GM19240 (cell line): ENCODE measurements at regions not wholly inside any gene's neighbourhood (a gene's known extent, or its start where the extent isn't known, plus 50 kb on each side); places are given as distances from the start of the nearest gene placed in this dataset.
"Not testable (repeated sequence)": the region's sequence is repeated elsewhere in the genome, so short reads cannot be mapped to it uniquely, and the experiment has no call there.

ENCODE experiments used
- DNase-seq: peaks from one replicate; pipeline ENCODE4 v3.0.0; 2011; ENCODE audit warnings: low spot score; ENCODE audit not compliant: insufficient read length

DNA sequence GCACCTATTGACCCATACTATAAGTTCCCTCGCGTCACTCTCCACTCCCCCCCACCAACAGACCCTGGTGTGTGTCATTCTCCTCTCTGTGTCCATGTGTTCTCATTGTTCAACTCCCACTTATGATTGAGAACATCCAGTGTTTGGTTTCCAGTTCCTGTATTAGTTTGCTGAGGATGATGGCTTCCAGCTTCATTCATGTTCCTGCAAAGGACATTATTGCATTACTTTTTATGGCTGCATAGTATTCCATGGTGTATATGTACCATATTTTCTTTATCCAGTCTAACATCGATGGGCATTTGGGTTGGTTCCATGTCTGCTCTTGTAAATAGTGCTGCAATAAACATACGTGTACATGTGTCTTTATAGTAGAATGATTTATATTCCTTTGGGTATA lies 709.6 kb upstream of the ZNF608 start:
- not testable (repeated sequence) for DNase-seq

DNA sequence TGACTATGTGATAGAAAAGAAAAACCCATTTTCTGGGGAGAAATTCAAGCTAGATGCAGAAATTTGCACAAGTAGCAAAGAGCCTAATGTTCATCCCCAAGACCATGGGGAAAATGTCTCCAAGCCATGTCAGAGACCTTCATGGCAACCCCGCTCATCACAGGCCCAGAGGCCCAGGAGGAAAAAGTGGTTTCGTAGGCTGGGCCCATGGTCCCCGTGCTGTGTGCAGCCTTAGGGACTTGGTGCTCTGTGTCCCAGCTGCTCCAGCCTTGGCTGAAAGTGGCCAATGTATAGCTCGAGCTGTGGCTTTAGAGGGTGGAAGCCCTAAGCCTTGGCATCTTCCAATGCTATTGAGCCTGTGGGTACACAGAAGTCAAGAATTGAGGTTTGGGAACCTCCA lies 711.2 kb upstream of the ZNF608 start:
- DNase-seq: no peak

DNA sequence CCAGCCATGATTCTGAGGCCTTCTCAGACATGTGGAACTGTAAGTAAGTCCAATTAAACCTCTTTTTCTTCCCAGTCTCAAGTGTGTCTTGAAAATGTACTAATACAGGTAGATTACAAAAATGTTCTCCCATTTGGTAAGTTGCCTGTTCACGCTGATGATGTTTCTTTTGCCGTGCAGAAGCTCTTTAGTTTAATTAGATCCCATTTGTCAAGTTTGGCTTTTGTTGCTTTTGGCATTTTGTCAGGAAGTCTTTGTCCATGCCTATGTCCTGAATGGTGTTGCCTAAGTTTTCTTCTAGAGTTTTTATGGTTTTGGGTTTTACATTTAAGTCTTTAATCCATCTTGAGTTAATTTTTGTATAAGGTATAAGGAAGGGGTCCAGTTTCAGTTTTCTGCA lies 712.5 kb upstream of the ZNF608 start:
- DNase-seq: not testable (repeated sequence)

DNA sequence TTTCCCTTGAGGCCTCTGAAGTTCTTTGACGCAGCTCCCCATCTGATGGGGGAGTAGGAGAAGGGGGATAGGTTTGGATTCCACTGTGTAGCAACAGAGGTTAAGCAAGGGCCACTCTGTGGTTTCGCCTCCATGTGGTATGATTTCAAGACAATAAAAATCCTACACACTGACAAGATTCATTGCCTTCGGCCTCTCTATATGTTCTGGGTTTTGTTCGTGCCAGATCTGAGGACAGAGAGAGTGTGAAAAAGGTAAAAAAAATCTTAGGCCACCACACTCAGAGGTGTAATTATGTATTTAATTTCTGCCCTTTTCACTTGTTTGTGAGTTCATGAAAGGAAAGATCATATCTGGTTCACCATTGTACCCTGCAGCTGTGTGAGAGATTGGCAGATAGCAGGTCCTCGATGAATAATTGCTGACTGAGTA lies 715.2 kb upstream of the ZNF608 start:
- DNase-seq: no peak

DNA sequence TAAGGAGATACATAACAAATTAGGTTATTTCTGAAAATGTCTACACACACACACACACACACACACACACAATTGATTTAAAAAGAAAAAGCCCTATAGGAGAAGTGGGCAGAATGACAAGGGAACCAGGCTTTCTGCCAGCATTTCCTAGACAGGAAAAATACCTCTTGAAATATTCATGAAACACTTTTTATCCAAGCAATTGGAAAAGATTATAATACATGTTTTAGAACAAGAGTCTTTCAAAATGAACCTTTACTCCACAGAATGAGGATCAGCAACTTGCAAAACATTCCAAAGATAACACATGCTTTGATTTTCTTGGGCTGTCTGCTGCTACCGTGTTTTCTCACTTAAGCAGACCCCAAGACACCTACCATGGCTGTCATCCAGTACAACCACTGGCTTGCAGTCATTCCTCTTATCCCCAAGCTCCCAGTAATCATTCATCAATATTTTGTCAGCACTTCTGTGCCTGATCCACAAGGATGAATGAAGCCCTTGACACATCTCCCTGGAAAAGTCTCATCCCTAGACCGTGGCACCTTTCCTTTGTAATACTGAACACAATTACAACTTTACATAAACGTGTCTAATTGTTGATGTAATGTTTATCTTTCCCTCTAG lies 717.1 kb upstream of the ZNF608 start:
- DNase-seq: no peak

DNA sequence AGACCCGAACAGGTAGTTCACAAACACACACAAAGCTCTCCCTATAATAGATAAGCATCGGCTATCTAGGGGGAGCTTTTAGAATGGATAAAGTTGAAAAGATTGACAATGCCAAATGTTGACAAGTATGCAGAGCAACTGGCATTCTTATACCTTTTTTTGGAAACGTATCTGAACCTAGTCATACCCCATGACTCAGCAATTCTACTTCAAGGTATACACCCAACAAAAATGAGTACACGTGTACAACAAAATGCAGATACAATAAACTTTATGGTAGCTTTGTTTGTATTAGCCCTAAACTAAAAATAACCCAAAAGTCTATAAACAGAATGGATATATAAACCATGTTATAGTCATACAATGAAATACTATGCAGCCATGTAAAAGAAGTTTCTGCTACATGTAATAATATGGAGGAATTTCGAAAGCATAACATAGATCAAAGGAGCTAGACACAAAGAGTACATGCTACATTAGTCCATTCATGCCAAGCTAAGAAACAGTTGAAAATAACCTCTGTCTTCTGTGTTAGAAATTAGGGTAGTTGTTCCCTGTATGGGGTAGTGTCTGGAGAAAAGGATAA lies 718.5 kb upstream of the ZNF608 start:
- DNase-seq: no peak

DNA sequence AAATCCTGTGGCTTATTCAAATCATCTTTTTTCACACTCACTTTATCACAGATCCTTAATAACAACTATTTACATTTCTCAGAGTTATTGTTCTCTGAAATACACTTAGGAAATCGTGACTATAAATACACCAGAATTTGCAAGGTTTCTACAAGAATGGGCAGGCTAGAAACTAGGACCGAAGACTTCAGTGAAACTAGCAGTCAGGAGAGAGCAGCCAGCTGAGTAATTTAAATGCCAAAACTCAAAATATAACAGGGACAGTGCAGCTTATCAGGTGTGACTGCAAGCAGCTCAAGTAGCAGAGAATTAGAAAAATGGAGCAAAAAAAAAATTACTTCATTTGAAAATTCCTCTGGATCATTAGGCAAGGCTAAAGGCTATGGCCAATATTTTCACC lies 719.3 kb upstream of the ZNF608 start:
- DNase-seq: no peak

DNA sequence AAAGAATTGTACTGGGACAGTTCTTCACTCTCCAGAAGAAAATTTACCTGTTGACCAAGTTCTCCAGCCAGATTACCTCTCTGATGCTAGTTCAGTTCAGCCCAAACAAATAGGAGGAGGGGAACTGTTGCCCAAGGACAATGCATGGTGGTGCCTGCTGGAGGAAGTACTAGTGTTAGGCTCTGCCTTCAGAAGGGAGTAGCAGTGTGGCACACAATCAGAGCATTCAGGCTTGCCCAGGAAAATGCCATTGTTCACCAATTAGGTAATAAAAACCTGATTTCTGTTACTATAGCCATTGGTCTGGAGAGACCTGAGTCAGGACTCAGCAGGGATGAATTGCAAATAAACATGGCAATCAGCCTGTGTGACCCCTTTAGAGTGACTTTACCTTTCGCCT lies 720.8 kb upstream of the ZNF608 start:
- no peak for DNase-seq

DNA sequence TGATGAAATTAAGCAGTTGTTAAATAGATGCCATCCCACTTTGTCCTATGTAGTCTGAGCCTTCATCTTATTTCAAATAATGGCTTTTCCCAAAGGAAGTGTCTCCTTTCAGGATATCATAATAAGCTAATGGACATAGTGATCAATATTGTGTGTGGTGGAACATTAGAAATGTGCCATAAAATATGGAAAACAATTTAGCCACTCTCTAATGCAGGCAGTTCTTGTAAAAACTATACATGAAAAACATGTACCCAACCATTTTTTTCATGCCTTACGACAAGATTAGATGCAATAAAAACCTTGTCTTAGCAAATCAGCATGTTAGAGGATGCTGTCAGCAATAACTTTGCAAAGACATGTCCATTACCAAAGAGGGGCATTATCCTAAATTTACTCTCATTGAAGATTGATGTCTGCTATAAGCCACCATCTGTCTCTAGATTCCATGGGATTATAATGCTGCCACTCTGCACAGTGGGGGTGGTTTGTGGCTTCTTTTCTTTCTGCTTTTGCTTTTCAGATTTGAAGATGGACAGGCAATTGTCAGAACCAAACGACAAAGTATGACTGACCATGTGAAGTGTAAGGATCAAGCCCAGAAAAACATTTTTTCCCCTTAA lies 724.0 kb upstream of the ZNF608 start:
- DNase-seq: no peak

DNA sequence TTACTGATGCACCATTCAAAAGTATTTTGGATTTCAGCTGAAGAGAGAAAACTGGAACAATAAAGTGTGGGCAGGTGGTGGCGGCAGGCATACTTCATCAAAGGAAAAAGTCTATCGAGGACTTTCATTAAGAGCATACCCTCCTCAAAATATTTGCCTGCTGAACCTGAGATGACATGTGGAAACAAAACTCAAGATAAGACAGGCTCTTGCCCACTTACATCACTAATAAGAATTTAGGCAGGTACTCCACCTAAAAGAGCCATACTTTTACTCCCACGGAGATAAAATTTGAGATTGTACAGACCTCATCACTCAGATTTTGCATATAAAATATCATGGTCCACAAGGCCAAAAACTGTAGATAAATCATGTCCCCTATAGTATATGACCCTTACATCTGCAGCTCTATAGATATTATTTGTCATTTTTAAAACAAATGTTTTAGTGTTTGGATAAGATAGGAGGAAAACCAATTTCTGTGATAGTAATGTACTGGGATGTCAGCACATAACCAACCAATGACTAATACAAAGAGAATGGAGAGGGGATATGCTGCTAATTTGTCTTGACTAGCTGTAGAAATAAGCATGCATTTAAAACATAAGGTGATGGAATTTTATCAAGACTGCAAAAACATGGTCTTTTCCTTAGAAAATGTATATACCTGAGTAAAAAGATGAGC lies 730.6 kb upstream of the ZNF608 start:
- no peak for DNase-seq

DNA sequence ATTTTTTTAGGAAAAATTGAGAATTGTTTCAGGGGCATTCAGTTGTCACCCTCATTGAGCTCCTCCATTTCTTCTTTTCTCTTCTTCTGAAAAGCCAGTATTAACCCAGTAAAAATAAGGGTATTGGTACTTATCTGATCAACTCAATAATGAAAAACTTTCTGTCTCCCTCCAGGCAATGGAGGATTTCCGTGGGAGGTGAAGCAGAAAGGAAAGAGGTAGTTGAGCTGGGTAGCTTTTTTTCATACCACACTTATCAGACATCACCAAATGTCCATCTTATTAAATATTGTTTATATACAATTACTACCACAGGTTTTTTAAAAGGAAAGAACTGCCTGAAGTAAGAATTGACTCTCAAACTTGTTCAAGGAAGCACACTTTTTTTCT lies 731.1 kb upstream of the ZNF608 start:
- DNase-seq: no peak

DNA sequence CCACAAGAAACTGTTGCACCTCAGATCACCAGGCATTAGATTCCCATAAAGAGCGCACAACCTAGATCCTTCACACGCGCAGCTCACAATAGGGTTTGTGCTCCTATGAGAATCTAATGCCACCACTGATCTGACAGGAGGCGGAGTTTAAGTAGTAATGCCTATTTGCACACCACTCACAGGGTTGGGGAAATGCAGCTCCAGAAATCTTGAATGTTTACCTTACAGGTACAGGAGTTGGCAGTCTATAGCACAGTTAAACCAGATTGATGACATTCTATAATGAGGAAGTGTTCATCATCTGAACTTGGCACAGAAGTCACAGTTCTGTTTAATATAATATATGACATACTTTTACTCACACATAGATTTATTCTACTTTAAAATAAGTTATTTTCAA lies 732.2 kb upstream of the ZNF608 start:
- no peak for DNase-seq

DNA sequence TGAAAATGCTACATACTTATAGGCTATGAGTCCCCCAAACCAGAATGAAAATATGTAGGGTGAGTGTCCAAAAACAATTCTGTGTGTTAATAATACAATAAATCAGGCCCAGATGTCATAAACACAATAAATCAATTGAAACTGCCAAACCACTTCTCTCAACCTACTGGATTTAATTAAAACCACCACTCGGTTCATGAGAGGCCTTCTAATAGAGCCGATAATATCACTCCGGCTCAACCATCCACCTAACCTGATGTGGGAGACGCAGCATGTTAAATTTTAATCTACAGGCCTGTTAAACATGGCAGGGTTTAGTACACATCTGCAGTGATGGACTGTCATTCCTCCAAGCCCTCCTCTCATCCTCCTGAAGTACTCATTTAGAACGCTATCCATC lies 734.5 kb upstream of the ZNF608 start:
- DNase-seq: no peak

DNA sequence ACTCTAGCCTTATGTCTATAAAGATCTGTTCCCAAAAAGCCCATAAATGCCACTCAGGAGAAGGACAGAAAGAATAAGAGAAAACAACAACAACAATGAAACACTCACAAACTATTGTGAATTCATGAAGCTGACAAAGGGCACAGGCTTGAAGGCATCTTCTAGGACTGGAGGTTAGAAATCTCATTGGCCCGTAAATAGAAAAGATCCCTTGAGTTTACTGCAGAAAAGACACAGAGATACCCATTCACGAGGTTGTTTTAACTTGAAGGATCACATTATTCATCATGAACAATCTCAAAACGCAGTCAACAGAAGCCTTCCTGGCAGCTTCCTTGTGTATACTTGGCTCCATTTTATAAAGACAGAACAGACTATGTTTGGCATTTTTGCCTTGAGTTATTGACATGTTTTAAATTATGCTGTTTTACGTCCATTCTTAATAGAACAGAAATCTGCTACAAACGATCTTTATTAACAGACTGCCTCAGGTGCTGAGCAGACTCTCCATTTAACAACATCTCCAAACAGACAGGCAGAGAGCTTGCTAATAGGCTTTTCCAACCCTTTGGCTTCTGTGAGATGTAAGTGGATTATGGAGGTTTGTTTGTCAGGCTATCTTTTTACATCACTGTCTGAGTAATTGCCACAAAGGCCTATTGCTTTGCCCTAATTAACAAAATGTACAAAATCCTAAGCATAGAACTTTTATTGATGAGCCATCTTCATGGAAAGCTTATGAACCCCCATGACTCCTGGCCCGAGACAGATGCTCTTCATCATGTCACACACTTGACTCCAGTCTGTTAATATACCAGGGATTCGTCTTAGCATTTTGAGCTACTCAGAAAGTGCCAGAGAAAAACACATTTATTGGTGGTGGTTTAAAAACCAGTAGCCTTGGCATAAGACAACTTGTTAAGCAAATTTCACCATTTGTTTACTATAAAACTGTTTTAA lies 735.3 kb upstream of the ZNF608 start:
- no peak for DNase-seq

DNA sequence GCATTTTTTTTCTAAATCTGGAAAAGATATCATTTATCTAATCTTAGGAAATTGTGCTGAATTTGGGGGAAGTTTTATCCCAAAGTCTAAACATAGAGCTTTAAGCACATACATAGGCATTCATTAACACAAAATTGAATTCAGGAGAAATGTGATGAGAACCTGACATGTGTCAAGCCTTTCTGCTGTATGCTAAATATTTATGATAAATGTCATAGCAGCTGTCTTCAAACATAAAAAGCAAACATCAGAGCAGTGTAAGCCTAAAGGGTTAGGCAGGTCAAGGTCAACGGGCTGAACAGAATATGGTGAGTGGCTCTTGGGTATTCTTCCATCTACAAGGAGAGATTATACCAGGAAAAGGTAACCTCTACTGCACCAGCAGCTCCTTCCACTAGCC lies 737.2 kb upstream of the ZNF608 start:
- DNase-seq: no peak

DNA sequence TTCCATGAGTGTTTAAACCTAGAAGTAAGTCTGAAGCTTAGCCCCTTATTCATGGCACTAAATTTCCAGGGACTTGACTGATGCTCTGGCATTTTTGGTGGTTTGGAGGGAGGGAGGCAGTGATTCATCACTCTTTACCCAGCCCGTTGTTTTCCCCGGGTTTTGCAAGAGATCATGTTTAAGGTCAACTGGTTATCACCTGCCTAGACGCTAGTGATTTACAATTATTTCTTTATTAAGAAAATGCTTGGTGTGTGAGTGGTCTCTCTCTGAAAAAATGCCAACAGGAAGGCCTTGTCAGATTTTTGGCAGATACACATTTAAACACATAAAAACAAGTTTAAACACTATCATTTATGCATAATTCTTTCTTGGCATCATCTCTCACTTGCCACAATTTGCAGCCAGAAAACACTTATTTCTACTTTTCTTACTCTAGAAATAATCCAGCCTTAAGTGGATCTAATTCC lies 737.9 kb upstream of the ZNF608 start:
- no peak for DNase-seq

DNA sequence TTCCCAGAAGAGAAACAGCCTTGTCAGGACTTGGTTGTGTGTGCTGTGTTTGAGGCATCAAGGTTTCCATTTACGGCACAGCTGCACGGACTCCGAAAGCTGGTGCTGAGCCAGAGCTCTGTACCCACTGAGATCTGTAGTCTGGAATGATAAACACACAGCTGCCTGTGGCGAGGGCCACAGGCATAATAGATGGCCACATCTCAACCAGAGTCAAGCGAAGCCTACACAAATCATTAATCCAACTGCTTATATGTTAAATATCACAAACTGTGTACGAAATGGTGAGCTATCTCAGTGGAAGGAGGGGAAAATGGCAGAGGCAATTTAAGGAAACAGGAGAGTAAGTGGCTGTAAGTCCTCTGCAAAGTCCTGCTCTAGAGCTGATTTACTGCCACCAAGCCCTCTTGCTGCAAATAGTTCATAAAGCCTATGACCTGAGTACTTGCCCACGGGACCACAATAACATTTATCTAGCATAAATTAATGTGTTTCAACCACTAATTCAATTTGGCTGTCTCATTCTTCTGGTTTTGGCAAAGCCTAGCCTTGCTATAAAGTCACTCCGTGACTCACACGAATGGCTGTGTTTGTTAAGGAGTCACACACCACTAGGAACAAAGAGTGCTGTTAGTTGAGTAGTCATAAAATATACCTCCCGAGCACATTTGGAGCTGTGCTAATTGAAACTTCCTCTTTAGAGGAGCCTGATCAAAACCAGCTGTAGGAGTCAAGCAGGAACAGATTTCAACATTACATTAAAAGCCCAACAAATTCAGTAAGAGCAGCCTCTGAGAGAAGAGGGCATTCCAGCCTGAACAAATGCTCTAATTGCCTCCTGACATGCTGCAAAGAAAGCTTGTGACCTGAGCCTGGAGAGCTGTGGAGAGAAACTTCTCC lies 738.6 kb upstream of the ZNF608 start:
- no peak for DNase-seq

DNA sequence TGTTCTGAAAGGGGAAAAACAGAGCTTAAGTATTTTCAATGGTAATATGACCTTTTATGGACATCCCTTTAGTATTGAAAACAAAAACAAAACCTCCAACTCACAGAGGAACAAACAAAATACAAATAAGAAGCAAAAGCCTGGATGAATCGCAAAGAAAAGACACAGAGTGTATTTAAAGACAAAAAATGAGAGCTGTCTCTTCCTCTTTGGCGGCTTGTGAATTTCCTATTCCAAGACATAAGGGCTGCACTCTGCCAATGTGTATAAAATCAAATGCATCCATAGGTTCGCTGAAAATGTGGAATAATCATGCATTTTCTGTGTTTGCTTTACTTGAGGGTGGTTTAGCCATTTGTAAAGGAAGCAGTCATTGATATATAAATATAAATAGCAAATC lies 739.3 kb upstream of the ZNF608 start:
- DNase-seq: no peak

DNA sequence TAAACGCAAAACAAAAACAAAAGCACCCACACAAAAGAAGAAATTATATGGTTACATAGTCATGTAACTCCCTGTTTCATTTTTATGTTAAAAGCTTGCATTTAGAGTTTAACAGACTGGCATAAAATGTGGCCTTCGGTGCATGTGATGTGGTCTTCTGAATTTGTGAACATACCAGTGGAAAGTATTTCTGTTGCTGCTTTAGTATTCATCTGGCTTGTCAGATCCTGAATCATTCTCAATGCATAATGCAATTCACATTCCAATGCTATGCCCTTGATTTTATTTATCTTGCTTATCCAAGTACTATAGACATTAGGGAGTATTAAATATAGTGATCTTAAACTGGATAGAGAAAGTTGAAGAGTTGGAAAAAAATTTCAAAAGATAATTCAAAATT lies 740.2 kb upstream of the ZNF608 start:
- DNase-seq: no peak

DNA sequence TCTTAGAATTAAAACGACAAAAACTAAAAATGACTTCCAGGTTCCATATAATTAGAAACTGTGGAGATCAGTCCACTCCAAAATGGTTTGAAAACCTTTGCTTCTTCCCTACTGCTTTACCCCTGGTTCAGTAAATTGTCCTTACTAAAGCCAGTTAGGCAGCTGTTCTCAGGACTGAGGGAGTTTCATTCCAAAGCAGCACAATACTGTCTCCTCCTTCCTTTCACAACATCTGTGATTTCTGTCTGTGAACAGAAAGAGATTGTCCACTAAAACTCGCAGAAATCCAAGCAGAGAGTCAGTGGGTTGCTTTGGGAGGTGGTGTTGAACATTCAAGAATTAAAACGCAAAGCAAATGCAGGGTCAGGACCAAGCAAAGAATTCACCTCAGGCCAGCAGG lies 740.8 kb upstream of the ZNF608 start:
- DNase-seq: no peak
